Hematopoietic multipotent progenitor cell (in vitro differentiated cells): ENCODE measurements at regions not wholly inside any gene's neighbourhood (a gene's known extent, or its start where the extent isn't known, plus 50 kb on each side); places are given as distances from the start of the nearest gene placed in this dataset.

Experiments
- DNase-seq, 3 donors: peaks; one replicate each; pipeline ENCODE4 v3.0.0-alpha.2; 2011 to 2015; ENCODE audit warnings: low read depth in 2 of 3, low spot score in 2 of 3

GRCh38 chr13:85666356-85666755, 132.9 kb downstream of the SLITRK6 start:
- DNase-seq: no peak

GRCh38 chr13:85665286-85665685, 133.9 kb downstream of the SLITRK6 start:
- peak in 2 of 3 donors; percentile 31 to 74 for DNase-seq

DNA sequence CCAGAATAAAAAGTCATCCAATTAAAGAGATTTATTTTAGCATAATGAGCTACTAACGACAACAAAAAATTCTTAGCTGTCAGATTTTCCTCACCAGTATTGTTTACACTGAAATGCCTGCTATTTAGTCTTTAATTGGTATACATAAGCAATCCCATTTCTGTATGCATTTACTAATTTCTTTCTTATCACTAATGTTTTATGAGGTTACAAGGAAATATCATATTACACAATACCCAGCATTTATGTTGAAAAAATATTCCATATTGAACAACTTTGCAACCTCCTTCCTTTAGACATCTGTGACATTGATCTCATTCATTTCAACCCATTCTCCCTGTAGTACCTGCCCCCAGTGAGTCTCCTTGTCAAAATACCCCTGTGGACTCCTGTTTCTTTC, 135.4 kb downstream of the SLITRK6 start:
- DNase-seq: no peak

DNA sequence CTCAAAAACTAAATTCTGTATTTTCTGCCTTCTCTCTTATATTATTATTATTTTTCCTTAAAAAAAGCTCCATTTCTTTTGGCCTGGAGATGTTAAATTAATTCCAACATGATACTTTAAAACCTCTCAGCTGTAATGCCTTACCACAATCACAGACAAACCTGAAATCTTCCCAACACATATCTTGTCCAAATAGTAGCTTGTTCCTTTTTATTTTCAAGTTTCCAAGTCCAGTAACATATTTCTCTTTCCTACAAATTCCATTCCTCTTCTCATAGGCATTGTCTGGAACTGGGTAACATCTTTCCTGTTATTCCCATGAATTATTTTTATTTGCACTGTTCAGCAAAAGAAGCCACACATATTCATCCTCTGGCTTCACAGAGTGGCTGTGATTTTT, 137.0 kb downstream of the SLITRK6 start:
- DNase-seq: no peak

DNA sequence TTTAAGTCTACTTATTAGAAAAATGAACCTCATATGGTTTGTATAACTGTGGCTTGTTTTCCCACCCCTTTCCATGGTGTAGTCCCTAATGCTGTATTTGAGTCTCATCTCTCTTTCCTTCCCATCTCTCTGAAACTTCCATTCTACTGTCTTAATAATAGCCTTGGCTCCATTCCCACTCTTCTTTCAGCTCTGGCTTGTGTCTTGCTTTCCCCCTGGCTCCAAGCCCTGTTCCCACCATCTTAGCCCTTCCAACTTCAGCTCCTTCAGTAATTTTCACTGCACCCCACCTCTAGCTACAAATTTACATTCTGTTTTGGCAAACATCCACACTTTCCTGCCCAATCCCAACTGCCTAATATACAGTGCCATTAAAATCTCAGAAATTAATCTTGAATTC, 137.5 kb downstream of the SLITRK6 start:
- DNase-seq: no peak

GRCh38 chr13:85659493-85659892, 139.7 kb downstream of the SLITRK6 start:
- DNase-seq: no peak

GRCh38 chr13:85657942-85658341, 141.3 kb downstream of the SLITRK6 start:
- DNase-seq: no peak

- no peak for DNase-seq
Measured at GRCh38 chr13:85655040-85655439, 144.2 kb downstream of the SLITRK6 start.

- peak in 2 of 3 donors; percentile 7 to 36 for DNase-seq
Measured at GRCh38 chr13:85654227-85654626, 145.0 kb downstream of the SLITRK6 start.

DNA sequence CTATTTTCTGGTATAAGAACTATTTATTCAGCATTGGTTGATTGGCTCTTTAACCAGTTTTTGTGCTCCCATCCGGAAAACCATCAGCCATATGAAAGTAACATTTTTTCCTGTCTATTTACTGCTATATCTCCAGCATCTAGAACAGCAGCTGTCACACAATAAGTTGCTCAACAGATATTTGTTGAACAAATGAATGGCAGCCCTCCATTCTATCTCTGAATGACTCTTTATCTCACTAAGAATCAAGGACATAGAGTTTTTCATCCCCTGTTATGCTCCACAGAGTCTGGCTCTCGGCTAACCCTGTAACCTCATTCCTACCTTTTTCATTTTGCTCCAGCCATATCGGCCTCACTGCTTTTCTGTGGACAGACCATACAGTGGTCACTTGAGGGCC, 145.5 kb downstream of the SLITRK6 start:
- DNase-seq: no peak

GRCh38 chr13:85652491-85652890, 146.7 kb downstream of the SLITRK6 start:
- no peak for DNase-seq

DNA sequence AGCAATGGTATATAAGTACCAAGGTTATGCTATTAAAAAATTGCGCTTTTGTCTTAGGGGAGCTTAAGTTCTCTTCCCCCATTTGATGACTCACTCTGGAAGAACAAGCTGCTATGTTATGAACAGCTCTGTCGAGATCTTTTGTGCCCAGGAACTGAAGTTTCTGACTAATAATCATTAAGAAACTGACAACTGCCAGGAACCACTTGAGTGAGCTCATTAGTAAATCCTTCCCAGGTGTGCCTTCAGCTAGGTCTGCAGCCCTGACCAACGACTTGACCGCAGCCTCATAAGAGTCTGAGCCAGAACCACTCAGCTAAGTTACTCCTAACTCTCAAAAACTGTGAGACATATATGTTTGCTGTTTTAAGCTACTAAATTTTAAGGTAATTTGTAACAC, 147.8 kb downstream of the SLITRK6 start:
- no peak for DNase-seq

- DNase-seq: no peak
Measured at GRCh38 chr13:85650613-85651012, 148.6 kb downstream of the SLITRK6 start.

- DNase-seq: no peak
Measured at GRCh38 chr13:85640727-85641126, 158.5 kb downstream of the SLITRK6 start.

GRCh38 chr13:85638815-85639393, 160.3 kb downstream of the SLITRK6 start:
- DNase-seq: no peak

DNA sequence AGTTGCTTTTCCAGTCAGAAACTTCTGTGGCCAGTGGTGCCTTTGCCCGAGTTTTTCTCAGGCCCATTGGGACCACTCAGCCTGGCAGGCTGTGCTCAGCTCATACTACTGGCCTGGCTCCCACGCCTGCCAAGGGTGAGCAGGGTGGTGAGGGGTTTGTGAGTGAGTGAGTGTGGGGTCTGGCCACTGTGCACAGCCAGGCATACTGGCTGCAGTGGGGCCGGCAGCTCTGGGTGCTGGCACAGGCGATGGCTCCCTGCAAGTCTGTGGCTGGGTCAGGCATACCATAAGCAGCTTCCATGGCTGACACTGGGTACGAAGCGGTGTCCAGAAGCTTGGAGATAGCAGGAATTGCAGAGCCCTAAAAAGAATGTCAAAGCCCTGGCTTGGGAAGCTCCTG, 161.0 kb downstream of the SLITRK6 start:
- no peak for DNase-seq

DNA sequence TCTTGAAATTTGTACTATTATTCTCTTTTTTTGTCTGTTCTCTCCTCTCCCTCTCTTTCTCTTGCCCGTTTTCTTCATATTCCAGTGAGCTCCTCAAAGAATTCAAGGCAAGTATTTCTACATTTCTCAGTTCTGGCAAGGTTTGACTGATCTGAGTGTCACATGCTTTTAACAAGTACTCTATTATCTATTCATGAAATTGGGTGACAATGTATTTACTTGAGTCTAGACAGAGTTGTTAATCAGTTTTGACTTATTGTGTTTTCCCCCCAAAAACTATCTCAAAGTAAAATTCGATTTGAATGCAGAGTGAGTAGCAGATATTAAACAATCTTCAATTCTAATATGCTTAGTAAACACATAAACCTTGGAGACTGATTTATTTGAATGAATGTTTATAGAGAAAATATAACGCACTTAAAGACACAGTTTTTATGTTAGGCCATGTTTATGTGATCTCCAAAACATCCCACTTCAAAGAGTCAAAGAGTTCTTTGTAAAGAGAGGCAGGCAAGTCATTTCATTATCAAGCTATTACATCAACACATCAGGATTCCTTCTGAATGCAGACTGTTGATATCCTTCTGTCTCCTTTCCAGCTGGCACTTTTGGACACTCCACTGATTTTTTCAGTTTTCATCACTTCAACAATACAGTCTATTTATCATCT, 166.6 kb downstream of the SLITRK6 start:
- DNase-seq: no peak

GRCh38 chr13:85631801-85632200, 167.4 kb downstream of the SLITRK6 start:
- DNase-seq: no peak

DNA sequence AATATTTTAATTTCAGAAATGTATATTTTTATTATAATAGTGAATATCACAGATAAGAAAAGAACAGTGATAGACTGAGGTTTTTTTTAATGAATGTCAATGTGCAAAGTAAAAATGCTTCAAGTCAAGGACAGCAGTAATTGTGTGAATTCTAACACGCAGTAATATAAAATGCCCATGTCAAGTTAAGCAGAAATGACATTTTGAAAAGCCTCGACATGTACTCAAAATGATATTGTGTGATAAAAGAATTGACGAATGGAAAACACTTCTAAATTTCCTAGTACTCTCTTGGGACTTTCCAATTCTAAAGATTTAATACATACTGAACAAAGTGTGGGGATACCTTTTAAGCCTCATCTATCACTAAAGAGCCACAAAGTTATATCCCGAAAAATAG, 172.6 kb downstream of the SLITRK6 start:
- no peak for DNase-seq

DNA sequence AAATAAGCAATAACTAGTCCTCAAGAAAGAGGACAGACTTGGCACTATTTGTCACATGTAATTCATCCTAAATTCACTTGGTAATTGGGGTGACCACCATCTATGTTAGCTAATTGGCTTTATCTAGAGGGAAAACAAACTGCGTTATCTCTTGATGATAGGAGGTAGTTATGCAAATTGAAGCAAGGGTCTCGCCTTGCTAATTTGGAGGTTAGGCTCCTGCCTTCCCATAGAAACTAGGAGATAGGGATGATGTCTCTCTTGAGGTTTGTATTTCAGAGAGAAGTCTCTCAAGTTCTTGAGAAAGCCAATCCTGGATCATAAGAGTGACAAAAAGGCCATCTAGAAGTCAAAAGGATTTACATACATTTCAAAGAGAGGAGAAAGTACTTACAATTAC, 179.9 kb downstream of the SLITRK6 start:
- no peak for DNase-seq

GRCh38 chr13:85618521-85618920, 180.7 kb downstream of the SLITRK6 start:
- peak in 2 of 3 donors; percentile 4 to 44 for DNase-seq

DNA sequence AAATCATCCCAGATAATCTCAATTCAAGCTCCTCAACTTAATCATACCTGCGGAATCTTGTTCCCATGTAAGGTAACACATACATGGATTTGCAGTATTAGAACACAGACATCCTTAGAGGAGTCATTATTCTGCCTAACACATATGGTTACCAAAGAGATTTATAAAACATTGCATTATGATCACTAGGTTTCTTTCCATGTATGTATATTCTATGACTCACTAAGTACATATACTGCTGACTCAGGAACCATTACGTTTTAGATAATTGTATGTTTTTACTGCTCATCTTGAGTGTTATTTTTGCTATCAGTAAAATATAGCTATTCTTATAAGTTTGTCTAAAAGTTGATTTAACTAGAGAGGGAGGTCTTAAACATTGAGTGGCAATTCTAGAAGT, 182.9 kb downstream of the SLITRK6 start:
- no peak for DNase-seq

- DNase-seq: no peak
Measured at GRCh38 chr13:85615031-85615430, 184.2 kb downstream of the SLITRK6 start.
